Upper lobe of left lung (tissue), 6 donors: ENCODE measurements at regions not wholly inside any gene's neighbourhood (a gene's known extent, or its start where the extent isn't known, plus 50 kb on each side); places are given as distances from the start of the nearest gene placed in this dataset.

ENCODE experiments used
- ATAC-seq, 2 donors: fragments of 200-7000 bp; cut with Tn5 transposase; one replicate each; pipeline ENCODE4 v1.9.1; 2022; ENCODE audit warnings: mild to moderate bottlenecking in 2 of 2, moderate library complexity in 2 of 2; ENCODE audit not compliant: low FRiP score in 2 of 2
- DNase-seq, 2 donors: peaks; one replicate each; pipeline ENCODE4 v3.0.0-alpha.2; 2019 to 2020
- H3K27ac ChIP-seq, 4 donors: fragments of 200-600 bp; sonication (generic); one replicate each; pipeline ENCODE4 v1.5.1; 2016 to 2019
- H3K27me3 ChIP-seq, 4 donors: fragments of 200-600 bp; sonication (generic); one replicate each; pipeline ENCODE4 v1.5.1; 2017 to 2019
- H3K36me3 ChIP-seq, 4 donors: fragments of 200-600 bp; sonication (generic); one replicate each; pipeline ENCODE4 v1.5.1; 2016 to 2019
- H3K4me1 ChIP-seq, 4 donors: fragments of 200-600 bp; sonication (generic); one replicate each; pipeline ENCODE4 v1.5.1; 2018 to 2019
- H3K4me3 ChIP-seq, 4 donors: fragments of 200-600 bp; sonication (generic); one replicate each; pipeline ENCODE4 v1.5.1; 2017 to 2019; ENCODE audit warnings: mild to moderate bottlenecking in 2 of 4, moderate library complexity in 1 of 4
- H3K9me3 ChIP-seq, 4 donors: fragments of 200-600 bp; sonication (generic); one replicate each; pipeline ENCODE4 v1.5.1; 2018 to 2019
- CTCF ChIP-seq, 6 experiments: fragments of 450-650 bp in 4 of 6; fragments of 200-600 bp in 2 of 6; sonication (generic) in 2 of 6; IDR thresholded peaks; one replicate each; pipeline ENCODE4 v1.5.1; 2016 to 2019; ENCODE audit warnings: antibody characterized with exemption in 6 of 6
- EP300 ChIP-seq, 4 donors: sonication (generic); formaldehyde crosslinking; IDR thresholded peaks; one replicate each; pipeline ENCODE4 v1.5.1; 2017; ENCODE audit warnings: antibody characterized with exemption in 4 of 4, control low read depth in 2 of 4
- POLR2A ChIP-seq, 4 donors: fragments of 450-650 bp; IDR thresholded peaks; one replicate each; pipeline ENCODE4 v1.5.1; 2016 to 2017; ENCODE audit warnings: antibody characterized with exemption in 4 of 4, mild to moderate bottlenecking in 2 of 4
- POLR2AphosphoS5 ChIP-seq, 2 donors: sonication (generic); formaldehyde crosslinking; IDR thresholded peaks; one replicate each; pipeline ENCODE4 v1.5.1; 2017; ENCODE audit warnings: antibody characterized with exemption in 2 of 2
- WGBS, 2 donors: methylation state at CpG; one replicate each; pipeline ENCODE4 v1.1.5; 2017 to 2018; 5-methylcytosine and 5-hydroxymethylcytosine counted together
- donor health status: DM: no; HTN: no; CAD: no; lungs with moderate emphysema.
- donor health status: DM: no; HTN: yes; CAD: no; lungs with severe emphysema.

- no peaks in the 10 kb centered on the region for H3K36me3 ChIP-seq
- H3K27ac ChIP-seq: no peak overlapping the region
- no peak for ATAC-seq
- H3K4me1 ChIP-seq: no peaks in the 10 kb centered on the region
- no peak overlapping the region for H3K4me3 ChIP-seq
- WGBS, 2 donors: 66 to 79% methylated on average over 2 of the region's 2 CpGs
- no peaks in the 10 kb centered on the region for H3K9me3 ChIP-seq
- no peak for TF ChIP-seq EP300 (IDR thresholded peaks at IDR 0.05)
- TF ChIP-seq CTCF (IDR thresholded peaks at IDR 0.05): no peak
- TF ChIP-seq POLR2A (IDR thresholded peaks at IDR 0.05): no peak
- no peak for TF ChIP-seq POLR2AphosphoS5 (IDR thresholded peaks at IDR 0.05)
- H3K27me3 ChIP-seq: no peaks in the 10 kb centered on the region
- no peak for DNase-seq
These were observed 1665.0 kb upstream of the TENM3 start for GRCh38 chr4:180578175-180578574.

- TF ChIP-seq POLR2A (IDR thresholded peaks at IDR 0.05) (no peak), CTCF (IDR thresholded peaks at IDR 0.05) (no peak), POLR2AphosphoS5 (IDR thresholded peaks at IDR 0.05) (no peak), EP300 (IDR thresholded peaks at IDR 0.05) (no peak)
- H3K27ac ChIP-seq: no peak overlapping the region
- no peaks in the 10 kb centered on the region for H3K36me3 ChIP-seq
- WGBS, 2 donors: 76 to 80% methylated on average over 4 of the region's 4 CpGs
- H3K9me3 ChIP-seq: no peaks in the 10 kb centered on the region
- no peaks in the 10 kb centered on the region for H3K27me3 ChIP-seq
- no peak overlapping the region for H3K4me3 ChIP-seq
- H3K4me1 ChIP-seq: no peaks in the 10 kb centered on the region
- DNase-seq (no peak), ATAC-seq (no peak)
These were observed 1662.1 kb upstream of the TENM3 start for GRCh38 chr4:180581061-180581460.

- DNase-seq (no peak), ATAC-seq (no peak)
- Histone ChIP-seq H3K27me3 (no peaks in the 10 kb centered on the region), H3K4me1 (no peaks in the 10 kb centered on the region), H3K36me3 (no peaks in the 10 kb centered on the region), H3K27ac (no peak overlapping the region), H3K9me3 (no peaks in the 10 kb centered on the region), H3K4me3 (no peak overlapping the region)
- no peak for TF ChIP-seq POLR2AphosphoS5 (IDR thresholded peaks at IDR 0.05)
- no peak for TF ChIP-seq POLR2A (IDR thresholded peaks at IDR 0.05)
- WGBS, 2 donors: 70 to 78% methylated on average over 5 of the region's 5 CpGs
These were observed 1655.8 kb upstream of the TENM3 start for GRCh38 chr4:180587379-180587778.

GRCh38 chr4:180589575-180589974 is 1653.6 kb upstream of the TENM3 start:
- peak in 1 of 2 donors; percentile 41 for DNase-seq
- no peak for ATAC-seq
- Histone ChIP-seq H3K9me3 (no peaks in the 10 kb centered on the region), H3K4me1 (no peaks in the 10 kb centered on the region), H3K27me3 (no peaks in the 10 kb centered on the region), H3K27ac (no peak overlapping the region), H3K4me3 (no peak overlapping the region), H3K36me3 (no peaks in the 10 kb centered on the region)
- TF ChIP-seq POLR2A (IDR thresholded peaks at IDR 0.05) (no peak), EP300 (IDR thresholded peaks at IDR 0.05) (no peak), POLR2AphosphoS5 (IDR thresholded peaks at IDR 0.05) (no peak), CTCF (IDR thresholded peaks at IDR 0.05) (no peak)
- 88 to 94% methylated on average over 9 of the region's 9 CpGs for WGBS, 2 donors

- H3K27me3 ChIP-seq: no peaks in the 10 kb centered on the region
- H3K36me3 ChIP-seq: no peaks in the 10 kb centered on the region
- no peaks in the 10 kb centered on the region for H3K4me1 ChIP-seq
- H3K9me3 ChIP-seq: no peaks in the 10 kb centered on the region
- ATAC-seq (no peak), DNase-seq (no peak)
- TF ChIP-seq CTCF (IDR thresholded peaks at IDR 0.05) (no peak), POLR2AphosphoS5 (IDR thresholded peaks at IDR 0.05) (no peak), EP300 (IDR thresholded peaks at IDR 0.05) (no peak), POLR2A (IDR thresholded peaks at IDR 0.05) (no peak)
- WGBS, 2 donors: 25 to 37% methylated on average over 3 of the region's 3 CpGs
- no peak overlapping the region for H3K4me3 ChIP-seq
- H3K27ac ChIP-seq: no peak overlapping the region
These were observed 1646.2 kb upstream of the TENM3 start for GRCh38 chr4:180596888-180597483.
